SK-N-SH treated with all-trans-retinoic acid at 6 μM for 48 hours (cell line): ENCODE measurements at regions not wholly inside any gene's neighbourhood (a gene's known extent, or its start where the extent isn't known, plus 50 kb on each side); places are given as distances from the start of the nearest gene placed in this dataset.

Experiments used
- ATAC-seq: fragments of 200-7000 bp; cut with Tn5 transposase; 3 replicates; pipeline ENCODE4 v1.9.1; 2020; ENCODE audit warnings: mild to moderate bottlenecking, moderate library complexity
- ARNTL ChIP-seq: fragments of 450-650 bp; formaldehyde crosslinking; IDR thresholded peaks from 2 replicates; pipeline ENCODE4 v1.5.0; 2020; ENCODE audit warnings: low read depth, mild to moderate bottlenecking, moderate library complexity, borderline replicate concordance
- BACH2 ChIP-seq: fragments of 250-450 bp; sonication (Bioruptor Pico); IDR thresholded peaks from 2 replicates; pipeline ENCODE4 v1.9.0; 2021; ENCODE audit warnings: mild to moderate bottlenecking, borderline replicate concordance
- CREB5 ChIP-seq: fragments of 250-450 bp; sonication (Bioruptor Pico); IDR thresholded peaks from 2 replicates; pipeline ENCODE4 v1.5.1; 2020; ENCODE audit warnings: low read depth, mild to moderate bottlenecking, moderate library complexity
- CSDC2 ChIP-seq: fragments of 250-450 bp; sonication (Bioruptor Pico); IDR thresholded peaks from 2 replicates; pipeline ENCODE4 v1.5.0; 2020; ENCODE audit warnings: mild to moderate bottlenecking, moderate library complexity
- GLIS3 ChIP-seq: fragments of 250-450 bp; sonication (Bioruptor Pico); IDR thresholded peaks from 2 replicates; pipeline ENCODE4 v1.5.0; 2020; ENCODE audit warnings: mild to moderate bottlenecking, moderate library complexity
- ISL1 ChIP-seq: fragments of 250-450 bp; sonication (Bioruptor Pico); IDR thresholded peaks from 2 replicates; pipeline ENCODE4 v2.1.2; 2022; ENCODE audit warnings: mild to moderate bottlenecking, moderate library complexity
- OSR1 ChIP-seq: fragments of 250-450 bp; sonication (Bioruptor Pico); IDR thresholded peaks from 2 replicates; pipeline ENCODE4 v1.8.0; 2022; ENCODE audit warnings: moderate library complexity, mild to moderate bottlenecking, inconsistent platforms
- PATZ1 ChIP-seq: fragments of 250-450 bp; sonication (Bioruptor Pico); IDR thresholded peaks from 2 replicates; pipeline ENCODE4 v1.8.0; 2020; ENCODE audit warnings: mild to moderate bottlenecking, moderate library complexity, borderline replicate concordance
- PPARA ChIP-seq: fragments of 250-450 bp; sonication (Bioruptor Pico); IDR thresholded peaks from 2 replicates; pipeline ENCODE4 v1.5.0; 2020; ENCODE audit warnings: mild to moderate bottlenecking, borderline replicate concordance
- SNAI2 ChIP-seq: fragments of 250-450 bp; sonication (Bioruptor Pico); IDR thresholded peaks from 2 replicates; pipeline ENCODE4 v1.5.0; 2020; ENCODE audit warnings: mild to moderate bottlenecking, moderate library complexity
- TCF4 ChIP-seq: fragments of 250-450 bp; sonication (Bioruptor Pico); IDR thresholded peaks from 2 replicates; pipeline ENCODE4 v1.8.0; 2021; ENCODE audit warnings: mild to moderate bottlenecking, moderate library complexity, borderline replicate concordance
- TOX ChIP-seq: fragments of 250-450 bp; sonication (Bioruptor Pico); IDR thresholded peaks from 2 replicates; pipeline ENCODE4 v1.8.0; 2021; ENCODE audit warnings: mild to moderate bottlenecking, moderate library complexity, borderline replicate concordance
- TSHZ2 ChIP-seq: fragments of 250-450 bp; sonication (Bioruptor Pico); IDR thresholded peaks from 2 replicates; pipeline ENCODE4 v1.5.0; 2020; ENCODE audit warnings: mild to moderate bottlenecking, moderate library complexity
- ZC3H10 ChIP-seq: fragments of 250-450 bp; sonication (Bioruptor Pico); IDR thresholded peaks from 2 replicates; pipeline ENCODE4 v1.5.1; 2021; ENCODE audit warnings: mild to moderate bottlenecking, moderate library complexity
- ZFP3 ChIP-seq: fragments of 250-450 bp; sonication (Bioruptor Pico); IDR thresholded peaks from 2 replicates; pipeline ENCODE4 v1.5.0; 2020; ENCODE audit warnings: mild to moderate bottlenecking, moderate library complexity
- ZNF565 ChIP-seq: fragments of 450-650 bp; formaldehyde crosslinking; conservative IDR thresholded peaks from 2 replicates; pipeline ENCODE4 v1.5.0; 2020; ENCODE audit warnings: low read depth, mild to moderate bottlenecking, moderate library complexity
- ZNF70 ChIP-seq: fragments of 450-650 bp; formaldehyde crosslinking; IDR thresholded peaks from 2 replicates; pipeline ENCODE4 v1.5.0; 2020; ENCODE audit warnings: mild to moderate bottlenecking, moderate library complexity
- ZNF8 ChIP-seq: fragments of 450-650 bp; formaldehyde crosslinking; IDR thresholded peaks from 2 replicates; pipeline ENCODE4 v1.5.0; 2020; ENCODE audit warnings: mild to moderate bottlenecking, moderate library complexity
- TF ChIP-seq, protein P1 (sequence below): fragments of 250-450 bp; sonication (Bioruptor Pico); IDR thresholded peaks from 2 replicates; pipeline ENCODE4 v1.5.1; 2021; ENCODE audit warnings: mild to moderate bottlenecking, moderate library complexity
- TF ChIP-seq, protein P2 (sequence below): fragments of 250-450 bp; sonication (Bioruptor Pico); IDR thresholded peaks from 2 replicates; pipeline ENCODE4 v1.8.0; 2021; ENCODE audit warnings: low read depth, mild to moderate bottlenecking, moderate library complexity, borderline replicate concordance

- ATAC-seq, result peak; percentile 37
- no peak for TF ChIP-seq TOX (CRISPR knock-in tag)
- TF ChIP-seq TCF4 (CRISPR knock-in tag), result no peak
- TF ChIP-seq ISL1 (CRISPR knock-in tag), result no peak
- no peak for TF ChIP-seq PPARA (CRISPR knock-in tag)
- no peak for TF ChIP-seq ZNF565 (CRISPR knock-in tag)
Observed at GRCh38 chr2:217361483-217361880, 501.6 kb upstream of the TNP1 start.

DNA sequence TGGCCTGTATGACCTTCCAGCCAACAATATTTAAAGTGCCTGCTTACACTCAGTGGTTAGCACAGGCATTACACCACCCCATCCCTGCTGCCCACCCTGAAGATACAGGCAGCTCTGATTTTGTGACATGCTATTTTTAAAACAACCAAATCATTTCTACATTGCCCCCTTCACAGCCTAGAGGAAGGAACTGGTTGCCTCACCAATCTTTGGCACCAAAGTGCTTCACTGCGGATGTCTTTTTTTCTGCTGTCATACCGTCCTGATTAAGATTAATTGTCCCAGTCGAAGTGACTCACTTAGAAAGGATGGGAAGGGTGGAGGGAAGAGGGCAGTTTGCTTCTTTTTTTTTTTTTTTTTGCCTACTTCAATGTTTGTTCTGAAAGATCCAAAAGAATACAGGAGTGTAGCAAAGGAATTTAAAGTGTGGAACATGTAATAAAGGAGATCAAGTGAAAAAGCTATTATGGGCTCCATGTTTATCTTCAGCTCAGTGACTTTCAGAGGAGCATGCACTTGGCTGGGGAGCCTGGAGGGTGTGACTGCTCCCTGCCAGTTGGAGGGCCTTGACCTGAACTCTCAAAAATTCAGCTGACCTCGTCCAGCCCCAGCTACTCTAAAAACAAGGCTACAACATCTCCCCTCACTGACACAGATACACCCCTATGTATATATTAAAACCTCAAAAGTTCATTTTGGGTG is 501.1 kb upstream of the TNP1 start:
- ATAC-seq, result peak; percentile 82
- TF ChIP-seq ISL1 (CRISPR knock-in tag) (peak; percentile 56), SNAI2 (CRISPR knock-in tag) (peak; percentile 64; the same call in 1 of the 2 replicates), CREB5 (CRISPR knock-in tag) (no peak)

GRCh38 chr2:217360111-217360510 is 500.2 kb upstream of the TNP1 start:
- no peak for ATAC-seq
- TF ChIP-seq BACH2 (CRISPR knock-in tag) (no peak), TOX (CRISPR knock-in tag) (no peak), ZNF70 (CRISPR knock-in tag) (no peak), PATZ1 (CRISPR knock-in tag) (no peak), ARNTL (CRISPR knock-in tag) (no peak), OSR1 (CRISPR knock-in tag) (no peak), ZC3H10 (CRISPR knock-in tag) (no peak), TSHZ2 (CRISPR knock-in tag) (no peak), ISL1 (CRISPR knock-in tag) (no peak), CSDC2 (CRISPR knock-in tag) (no peak), PPARA (CRISPR knock-in tag) (no peak), CREB5 (CRISPR knock-in tag) (no peak), GLIS3 (CRISPR knock-in tag) (no peak), ZFP3 (no peak), ZNF8 (no peak)
- TF ChIP-seq, protein P1, sequence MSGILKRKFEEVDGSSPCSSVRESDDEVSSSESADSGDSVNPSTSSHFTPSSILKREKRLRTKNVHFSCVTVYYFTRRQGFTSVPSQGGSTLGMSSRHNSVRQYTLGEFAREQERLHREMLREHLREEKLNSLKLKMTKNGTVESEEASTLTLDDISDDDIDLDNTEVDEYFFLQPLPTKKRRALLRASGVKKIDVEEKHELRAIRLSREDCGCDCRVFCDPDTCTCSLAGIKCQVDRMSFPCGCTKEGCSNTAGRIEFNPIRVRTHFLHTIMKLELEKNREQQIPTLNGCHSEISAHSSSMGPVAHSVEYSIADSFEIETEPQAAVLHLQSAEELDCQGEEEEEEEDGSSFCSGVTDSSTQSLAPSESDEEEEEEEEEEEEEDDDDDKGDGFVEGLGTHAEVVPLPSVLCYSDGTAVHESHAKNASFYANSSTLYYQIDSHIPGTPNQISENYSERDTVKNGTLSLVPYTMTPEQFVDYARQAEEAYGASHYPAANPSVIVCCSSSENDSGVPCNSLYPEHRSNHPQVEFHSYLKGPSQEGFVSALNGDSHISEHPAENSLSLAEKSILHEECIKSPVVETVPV (CRISPR knock-in tag), result no peak
- TF ChIP-seq, protein P2, sequence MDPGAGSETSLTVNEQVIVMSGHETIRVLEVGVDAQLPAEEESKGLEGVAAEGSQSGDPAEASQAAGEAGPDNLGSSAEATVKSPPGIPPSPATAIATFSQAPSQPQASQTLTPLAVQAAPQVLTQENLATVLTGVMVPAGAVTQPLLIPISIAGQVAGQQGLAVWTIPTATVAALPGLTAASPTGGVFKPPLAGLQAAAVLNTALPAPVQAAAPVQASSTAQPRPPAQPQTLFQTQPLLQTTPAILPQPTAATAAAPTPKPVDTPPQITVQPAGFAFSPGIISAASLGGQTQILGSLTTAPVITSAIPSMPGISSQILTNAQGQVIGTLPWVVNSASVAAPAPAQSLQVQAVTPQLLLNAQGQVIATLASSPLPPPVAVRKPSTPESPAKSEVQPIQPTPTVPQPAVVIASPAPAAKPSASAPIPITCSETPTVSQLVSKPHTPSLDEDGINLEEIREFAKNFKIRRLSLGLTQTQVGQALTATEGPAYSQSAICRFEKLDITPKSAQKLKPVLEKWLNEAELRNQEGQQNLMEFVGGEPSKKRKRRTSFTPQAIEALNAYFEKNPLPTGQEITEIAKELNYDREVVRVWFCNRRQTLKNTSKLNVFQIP (CRISPR knock-in tag), result no peak
